SU-DHL-6 (cell line): ENCODE measurements at regions not wholly inside any gene's neighbourhood (a gene's known extent, or its start where the extent isn't known, plus 50 kb on each side); places are given as distances from the start of the nearest gene placed in this dataset.

ENCODE experiments used
- H2AFZ ChIP-seq: fragments of 200-600 bp; sonication (generic); 2 replicates; pipeline ENCODE4 v1.6.1; 2014; ENCODE audit warnings: low read depth, mild to moderate bottlenecking, moderate library complexity, mixed read lengths, antibody characterized with exemption, low read length; ENCODE audit not compliant: severe bottlenecking
- H3F3A ChIP-seq: fragments of 200-600 bp; shearing (Covaris generic); 2 replicates; pipeline ENCODE4 v1.6.0; 2016; ENCODE audit warnings: antibody characterized with exemption, mild to moderate bottlenecking; ENCODE audit not compliant: insufficient read depth
- H3K27ac ChIP-seq: fragments of 200-600 bp; sonication (generic); 2 replicates; pipeline ENCODE4 v1.5.1; 2016; ENCODE audit warnings: low read depth, mild to moderate bottlenecking, low read length, moderate library complexity, mixed read lengths
- H3K27me3 ChIP-seq: fragments of 200-600 bp; sonication (generic), shearing (Covaris generic); 2 replicates; pipeline ENCODE4 v1.6.0; 2014; ENCODE audit warnings: mild to moderate bottlenecking, low read length
- H3K36me3 ChIP-seq: fragments of 200-600 bp; sonication (generic); 2 replicates; pipeline ENCODE4 v1.6.1; 2014; ENCODE audit warnings: mild to moderate bottlenecking, low read length, mixed read lengths
- H3K4me2 ChIP-seq: fragments of 300-600, 200-600 bp; shearing (Covaris generic), sonication (generic); 2 replicates; pipeline ENCODE4 v1.6.0; 2014; ENCODE audit warnings: low read length, low read depth, mild to moderate bottlenecking; ENCODE audit not compliant: poor library complexity, severe bottlenecking
- H3K4me3 ChIP-seq: fragments of 200-600 bp; sonication (generic); 2 replicates; pipeline ENCODE4 v1.5.1; 2014; ENCODE audit warnings: antibody characterized with exemption, low read length, mild to moderate bottlenecking, mixed read lengths; ENCODE audit not compliant: insufficient read depth, poor library complexity, severe bottlenecking
- H3K79me2 ChIP-seq: fragments of 200-600 bp; sonication (generic); 2 replicates; pipeline ENCODE4 v1.6.1; 2014; ENCODE audit warnings: mild to moderate bottlenecking, low read length, moderate library complexity; ENCODE audit not compliant: insufficient read depth
- H3K9ac ChIP-seq: fragments of 200-600 bp; sonication (generic); 2 replicates; pipeline ENCODE4 v1.7.0; 2014; ENCODE audit warnings: mild to moderate bottlenecking, low read length
- H3K9me2 ChIP-seq: fragments of 200-600 bp; sonication (generic); replicated peaks from 2 replicates; pipeline ENCODE4 v1.6.1; 2014; ENCODE audit warnings: low read length; ENCODE audit not compliant: insufficient read depth
- H3K9me3 ChIP-seq: fragments of 200-600 bp; sonication (generic); 2 replicates; pipeline ENCODE4 v1.6.1; 2014; ENCODE audit warnings: low read length, mixed read lengths; ENCODE audit not compliant: insufficient read depth
- H4K20me1 ChIP-seq: fragments of 200-600 bp; sonication (generic); 2 replicates; pipeline ENCODE4 v1.6.1; 2014; ENCODE audit warnings: low read depth, mild to moderate bottlenecking, antibody characterized with exemption, low read length, moderate library complexity, mixed read lengths
- EZH2phosphoT487 ChIP-seq: fragments of 200-600 bp; sonication (generic), shearing (Covaris generic); conservative IDR thresholded peaks from 2 replicates; pipeline ENCODE4 v1.6.1; 2018; ENCODE audit warnings: mild to moderate bottlenecking, antibody characterized with exemption, low read length, moderate library complexity, mixed read lengths
- TF ChIP-seq, protein P1 (sequence below): fragments of 200-600 bp; sonication (generic); IDR thresholded peaks from one replicate; pipeline ENCODE4 v1.5.1; 2017; ENCODE audit warnings: antibody characterized with exemption, mild to moderate bottlenecking, low read length, moderate library complexity; ENCODE audit not compliant: insufficient read depth, poor library complexity, severe bottlenecking

DNA sequence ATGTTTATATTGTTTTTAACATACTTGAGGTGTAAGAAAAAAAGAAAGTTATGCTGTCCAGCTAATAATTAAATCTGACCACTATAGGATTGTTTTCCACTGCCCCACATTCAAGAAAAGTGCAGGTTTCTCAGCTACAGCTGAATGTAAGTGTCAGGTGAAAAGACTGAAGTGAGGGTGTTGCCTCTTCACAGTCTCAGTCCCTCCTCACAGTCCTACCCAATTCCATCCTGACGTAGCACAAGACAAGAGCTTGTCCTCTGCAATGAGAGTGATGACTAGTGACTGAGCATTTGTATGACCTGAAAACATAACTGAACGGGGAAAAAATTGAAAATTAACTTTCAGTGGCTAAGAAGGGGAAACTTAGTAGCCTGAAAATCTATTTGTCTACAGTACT, 1039.5 kb downstream of the ADGRL2 start:
- Histone ChIP-seq H3F3A (no peaks in the 10 kb centered on the region), H3K9me3 (no peaks in the 10 kb centered on the region), H3K79me2 (no peaks in the 10 kb centered on the region), H4K20me1 (no peaks in the 10 kb centered on the region), H3K4me2 (no peak overlapping the region), H3K4me3 (no peak overlapping the region), H2AFZ (no peak overlapping the region), H3K27ac (no peak overlapping the region), H3K9ac (no peak overlapping the region), H3K27me3 (no peaks in the 10 kb centered on the region), H3K9me2 (no peaks in the 10 kb centered on the region), H3K36me3 (no peaks in the 10 kb centered on the region)
- TF ChIP-seq, protein P1, sequence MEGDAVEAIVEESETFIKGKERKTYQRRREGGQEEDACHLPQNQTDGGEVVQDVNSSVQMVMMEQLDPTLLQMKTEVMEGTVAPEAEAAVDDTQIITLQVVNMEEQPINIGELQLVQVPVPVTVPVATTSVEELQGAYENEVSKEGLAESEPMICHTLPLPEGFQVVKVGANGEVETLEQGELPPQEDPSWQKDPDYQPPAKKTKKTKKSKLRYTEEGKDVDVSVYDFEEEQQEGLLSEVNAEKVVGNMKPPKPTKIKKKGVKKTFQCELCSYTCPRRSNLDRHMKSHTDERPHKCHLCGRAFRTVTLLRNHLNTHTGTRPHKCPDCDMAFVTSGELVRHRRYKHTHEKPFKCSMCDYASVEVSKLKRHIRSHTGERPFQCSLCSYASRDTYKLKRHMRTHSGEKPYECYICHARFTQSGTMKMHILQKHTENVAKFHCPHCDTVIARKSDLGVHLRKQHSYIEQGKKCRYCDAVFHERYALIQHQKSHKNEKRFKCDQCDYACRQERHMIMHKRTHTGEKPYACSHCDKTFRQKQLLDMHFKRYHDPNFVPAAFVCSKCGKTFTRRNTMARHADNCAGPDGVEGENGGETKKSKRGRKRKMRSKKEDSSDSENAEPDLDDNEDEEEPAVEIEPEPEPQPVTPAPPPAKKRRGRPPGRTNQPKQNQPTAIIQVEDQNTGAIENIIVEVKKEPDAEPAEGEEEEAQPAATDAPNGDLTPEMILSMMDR: no peak
- TF ChIP-seq EZH2phosphoT487: no peak

DNA sequence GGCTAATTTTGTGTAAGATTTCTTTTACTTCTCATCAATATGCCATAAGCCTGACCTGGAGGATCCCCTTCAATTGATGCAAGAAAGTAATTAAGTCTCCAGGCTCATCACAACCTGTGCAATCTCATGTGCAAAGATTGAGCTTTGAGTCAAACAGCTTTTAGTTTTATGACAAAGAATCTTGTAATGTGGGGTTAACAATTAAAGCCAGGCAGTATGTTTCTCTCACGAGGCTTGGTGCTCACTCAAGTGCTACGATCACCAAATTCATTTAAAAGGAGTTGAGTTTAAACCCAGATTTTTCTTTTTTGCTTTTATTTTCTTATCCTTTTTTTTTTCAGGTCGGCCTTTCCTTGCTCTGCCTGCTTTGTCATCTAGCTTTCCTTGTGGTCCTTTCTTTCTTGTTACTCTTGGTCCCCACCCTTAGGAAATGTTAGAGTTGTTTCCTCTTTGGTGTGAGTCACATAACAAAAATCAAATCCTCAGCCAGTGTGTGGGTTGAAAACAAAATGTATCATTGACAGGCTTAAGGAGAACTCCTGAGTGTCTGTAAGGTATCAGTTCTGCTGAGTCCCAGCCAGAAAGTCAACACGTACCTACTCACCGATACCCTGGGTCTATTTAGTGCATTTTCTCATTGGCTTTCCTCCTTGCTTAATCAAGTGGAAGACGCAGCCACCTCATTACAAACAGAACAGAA, 1037.2 kb downstream of the ADGRL2 start:
- Histone ChIP-seq H3K9ac (no peak overlapping the region), H4K20me1 (no peaks in the 10 kb centered on the region), H3K9me3 (no peaks in the 10 kb centered on the region), H3K36me3 (no peaks in the 10 kb centered on the region), H3K27ac (no peak overlapping the region), H3K9me2 (no peaks in the 10 kb centered on the region), H3F3A (no peaks in the 10 kb centered on the region), H2AFZ (no peak overlapping the region), H3K79me2 (no peaks in the 10 kb centered on the region), H3K4me2 (no peak overlapping the region), H3K4me3 (no peak overlapping the region), H3K27me3 (no peaks in the 10 kb centered on the region)
- no peak for TF ChIP-seq EZH2phosphoT487
- TF ChIP-seq, protein P1: no peak

DNA sequence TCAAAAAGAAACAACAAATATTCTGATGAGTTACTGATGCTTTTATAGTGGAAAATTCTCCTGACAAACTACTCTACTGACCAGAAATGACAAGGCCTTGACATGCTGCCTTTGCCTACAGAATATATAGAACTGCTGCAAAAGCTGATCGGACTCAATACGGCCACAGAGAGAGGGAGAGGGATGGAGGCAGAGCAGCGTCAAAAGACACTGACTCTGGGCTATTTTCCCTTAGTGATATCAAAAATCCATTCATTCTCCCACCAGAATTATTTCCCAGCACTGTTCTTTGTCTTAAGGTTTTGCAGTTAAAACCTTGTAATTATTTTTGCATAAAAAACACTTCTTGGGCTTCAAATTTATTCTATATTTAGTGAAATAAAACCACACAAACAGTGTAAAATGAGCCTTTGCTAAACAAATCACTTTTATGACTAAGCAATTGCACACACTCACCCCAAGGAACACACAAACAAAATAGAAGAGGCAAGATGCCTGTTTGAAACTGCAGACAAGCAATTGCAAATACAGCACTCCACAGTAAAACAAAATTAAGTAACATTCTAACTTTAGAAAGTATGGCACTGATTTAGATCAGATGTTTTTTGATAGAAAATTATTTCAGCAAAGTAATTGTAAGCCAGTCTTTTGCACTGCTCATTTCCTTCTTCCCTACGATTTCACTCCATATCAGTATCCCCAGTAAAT, 1036.4 kb downstream of the ADGRL2 start:
- Histone ChIP-seq H3F3A (no peaks in the 10 kb centered on the region), H3K36me3 (no peaks in the 10 kb centered on the region), H3K9ac (no peak overlapping the region), H3K79me2 (no peaks in the 10 kb centered on the region), H4K20me1 (no peaks in the 10 kb centered on the region), H3K9me2 (no peaks in the 10 kb centered on the region), H3K4me2 (no peak overlapping the region), H3K27ac (no peak overlapping the region), H2AFZ (no peak overlapping the region), H3K4me3 (no peak overlapping the region), H3K27me3 (no peaks in the 10 kb centered on the region), H3K9me3 (no peaks in the 10 kb centered on the region)
- TF ChIP-seq EZH2phosphoT487: no peak
- TF ChIP-seq, protein P1: no peak
